ENCODE measurements at regions not wholly inside any gene's neighbourhood (a gene's known extent, or its start where the extent isn't known, plus 50 kb on each side); places are given as distances from the start of the nearest gene placed in this dataset.
"Not testable (repeated sequence)": the region's sequence is repeated elsewhere in the genome, so short reads cannot be mapped to it uniquely, and the experiment has no call there.

DNA sequence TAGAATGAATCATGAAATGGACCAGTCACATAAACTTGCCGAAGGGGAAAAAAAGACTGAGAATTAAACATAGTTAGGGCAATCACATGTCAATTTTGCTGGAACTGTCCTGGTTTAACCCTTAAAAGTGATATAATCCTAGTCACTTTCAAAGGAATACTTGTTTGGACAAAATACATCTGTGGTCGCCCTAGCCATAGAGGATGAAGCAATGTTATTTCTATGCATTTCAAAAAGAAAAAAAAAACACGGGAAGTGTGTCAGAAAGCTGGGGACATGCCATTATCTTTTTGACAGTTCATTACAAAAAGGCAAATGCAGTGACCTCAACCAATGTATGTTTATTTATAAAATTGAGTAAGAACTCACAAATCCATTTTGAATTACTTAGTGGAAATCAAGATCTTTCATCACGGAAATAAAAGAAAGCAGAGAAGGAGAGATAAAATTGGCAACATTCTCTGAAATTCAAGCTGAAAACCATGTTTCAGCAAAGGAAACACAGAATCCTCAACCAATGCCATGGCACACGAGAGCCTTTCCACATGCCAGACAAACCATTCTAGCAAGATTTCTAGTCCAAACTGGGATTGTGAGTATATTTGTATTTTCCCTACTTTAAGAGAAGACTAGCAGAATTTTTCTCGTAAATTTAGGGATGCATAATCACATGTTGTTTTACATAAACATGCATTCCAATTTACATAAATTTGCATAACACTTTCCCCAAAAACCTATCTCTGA is 854.3 kb upstream of the ACVR2A start:
- no peak for DNase-seq

- no peak for DNase-seq
Observed at GRCh38 chr2:146989741-146990140, 855.1 kb upstream of the ACVR2A start.

DNA sequence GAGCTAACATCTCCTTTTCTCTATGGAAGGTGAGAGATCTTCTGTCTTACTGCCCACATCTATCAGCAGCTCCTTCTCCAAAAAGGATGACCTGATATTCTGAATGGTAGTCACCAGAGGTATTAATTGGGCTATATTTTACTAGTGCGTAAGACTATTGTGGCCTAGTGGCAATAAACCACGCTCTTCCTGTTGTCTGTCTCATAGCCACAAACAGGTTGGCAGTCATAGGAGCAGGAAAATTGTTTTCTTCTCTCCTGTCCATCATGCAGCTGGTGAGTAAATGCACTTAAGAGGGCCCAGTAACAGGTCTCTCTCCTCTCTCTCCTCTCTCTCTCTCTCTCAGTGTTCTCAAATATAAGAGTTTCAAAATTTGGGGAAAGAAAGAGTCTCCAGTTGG is 856.8 kb upstream of the ACVR2A start:
- no peak for DNase-seq

GRCh38 chr2:146986161-146986560 is 858.7 kb upstream of the ACVR2A start:
- no peak for DNase-seq

DNA sequence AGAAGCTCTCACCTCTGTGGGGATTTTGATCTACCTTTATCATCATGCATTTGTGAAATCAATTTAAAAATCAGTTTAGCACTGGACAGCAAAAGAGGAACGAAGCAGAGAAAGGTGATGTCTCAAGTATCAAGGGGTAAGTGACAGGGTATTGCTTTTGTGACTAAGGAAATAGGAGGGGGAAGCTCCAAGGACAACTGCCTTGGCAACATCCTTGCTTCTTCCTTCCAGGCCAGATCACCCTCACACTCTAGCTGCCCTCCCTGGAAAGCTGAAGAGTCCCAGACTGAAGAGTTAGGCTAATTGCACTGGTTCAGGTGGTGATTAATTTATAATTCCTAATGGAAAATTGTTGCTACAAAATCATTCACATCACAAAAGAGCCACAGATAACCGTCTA is 859.1 kb upstream of the ACVR2A start:
- no peak for DNase-seq

DNA sequence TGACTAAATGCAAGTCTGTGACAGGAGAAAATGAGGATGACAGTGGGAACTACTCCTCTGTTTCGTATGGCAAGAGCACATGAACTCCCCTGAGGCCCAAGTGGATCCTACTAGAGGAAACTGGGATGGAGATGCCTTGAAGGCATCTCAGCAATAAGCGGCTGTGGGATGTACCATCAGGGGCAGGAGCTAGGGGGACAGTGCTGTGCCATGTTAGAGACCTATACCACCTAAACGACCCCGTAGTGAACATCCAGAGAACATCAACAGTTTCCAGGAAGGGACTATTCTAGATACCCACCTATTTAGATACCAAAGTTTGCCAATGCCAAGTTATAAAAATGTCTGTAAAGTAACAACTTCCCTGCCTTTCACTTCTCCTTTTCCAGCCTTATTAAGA is 860.8 kb upstream of the ACVR2A start:
- no peak for DNase-seq

GRCh38 chr2:146982393-146982846 is 862.4 kb upstream of the ACVR2A start:
- DNase-seq, result no peak

GRCh38 chr2:146981921-146982320 is 862.9 kb upstream of the ACVR2A start:
- no peak for DNase-seq

GRCh38 chr2:146979746-146980145 is 865.1 kb upstream of the ACVR2A start:
- DNase-seq, result no peak

- no peak for DNase-seq
Observed at GRCh38 chr2:146978577-146979555, 866.0 kb upstream of the ACVR2A start.

DNA sequence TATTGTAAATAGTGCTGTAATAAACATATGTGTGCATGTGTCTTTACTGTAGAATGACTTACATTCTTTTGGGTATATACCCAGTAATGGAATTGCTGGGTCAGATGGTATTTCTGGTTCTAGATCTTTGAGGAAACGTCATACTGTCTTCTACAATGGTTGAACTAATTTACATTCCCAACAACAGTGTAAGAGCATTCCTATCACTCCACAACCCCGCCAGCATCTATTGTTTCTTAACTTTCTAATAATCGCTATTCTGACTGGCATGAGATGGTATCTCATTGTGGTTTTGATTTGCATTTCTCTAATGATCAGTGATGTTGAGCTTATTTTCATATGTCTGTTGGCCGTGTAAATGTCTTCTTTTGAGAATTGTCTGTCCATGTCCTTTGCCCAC is 873.8 kb upstream of the ACVR2A start:
- not testable (repeated sequence) for DNase-seq

DNA sequence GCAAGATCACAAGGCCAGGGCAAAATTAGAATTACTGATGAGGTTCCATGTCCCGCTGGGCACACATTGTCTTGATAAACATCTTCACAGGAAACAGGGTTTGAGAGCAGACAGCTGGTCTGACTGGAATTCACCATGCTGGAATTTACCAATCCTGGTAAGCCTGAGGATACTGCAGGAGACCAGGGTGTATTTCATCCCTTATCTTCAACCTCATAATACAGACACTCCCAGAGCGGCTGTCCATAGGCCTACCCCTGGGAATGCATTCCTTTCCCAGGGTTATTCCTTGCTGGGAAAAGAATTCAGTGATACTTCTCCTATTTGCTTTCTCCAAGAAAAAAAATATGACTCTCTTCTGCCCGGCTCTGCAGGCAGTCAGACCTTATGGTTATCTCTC is 875.1 kb upstream of the ACVR2A start:
- not testable (repeated sequence) for DNase-seq

DNA sequence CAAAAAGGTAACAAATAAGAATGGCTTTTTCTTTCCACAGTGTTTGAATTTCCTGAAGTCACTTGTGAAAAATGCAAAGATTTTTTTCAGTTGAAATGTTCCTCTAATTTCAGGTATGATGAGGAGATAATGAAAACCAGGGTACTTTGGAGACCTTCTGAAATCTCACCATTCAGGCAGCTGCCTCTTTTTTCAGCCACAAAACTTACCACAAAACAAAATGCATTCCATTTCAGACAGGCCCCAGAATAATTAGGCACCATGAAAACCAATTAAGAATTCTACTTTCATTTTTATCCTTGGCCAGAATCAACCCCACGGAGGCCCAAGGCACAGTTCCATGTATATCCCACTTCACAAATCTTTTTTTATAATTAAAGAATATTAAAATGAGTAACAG is 880.3 kb upstream of the ACVR2A start:
- no peak for DNase-seq

- no peak for DNase-seq
Observed at GRCh38 chr2:146954544-146954943, 890.3 kb upstream of the ACVR2A start.

DNA sequence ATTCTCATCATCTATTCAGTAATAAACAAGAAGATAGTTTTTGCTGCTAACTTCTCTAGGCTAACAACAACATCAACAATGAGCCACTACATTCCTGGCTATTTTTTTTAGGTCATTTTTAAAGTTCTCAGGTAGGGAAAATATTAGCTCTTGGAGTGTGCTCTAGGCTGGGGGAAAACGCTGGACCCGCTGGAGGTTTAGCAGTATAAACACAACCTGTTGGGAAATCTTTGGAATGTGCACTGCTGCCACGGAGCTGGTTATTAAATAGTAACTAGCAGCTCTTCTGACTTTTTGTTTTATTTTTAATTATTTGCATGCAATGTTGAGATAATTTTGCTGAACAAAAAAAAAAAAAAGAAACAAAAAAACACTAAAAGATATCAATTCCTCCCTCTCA is 892.1 kb upstream of the ACVR2A start:
- DNase-seq, result no peak

- peak; percentile 91 for DNase-seq
Observed at GRCh38 chr2:146950911-146951310, 893.9 kb upstream of the ACVR2A start.

DNA sequence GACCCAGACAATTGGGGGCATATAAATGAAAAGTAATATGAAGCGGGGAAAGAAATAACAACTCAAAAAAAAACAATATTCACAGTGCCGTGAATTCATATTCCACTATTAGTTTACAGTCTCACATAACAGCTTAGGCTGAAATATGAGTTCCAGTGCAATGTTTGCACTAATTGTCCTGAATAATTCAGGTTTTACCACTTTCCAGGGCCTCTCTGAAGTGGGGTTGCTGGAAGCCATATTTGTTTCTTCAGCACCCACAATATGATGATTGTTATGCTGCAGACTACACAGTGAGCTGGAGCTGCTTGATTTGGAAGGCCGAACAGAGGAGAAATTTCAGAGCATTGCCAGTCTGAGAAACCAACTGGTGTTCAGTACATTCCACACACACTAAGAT is 894.5 kb upstream of the ACVR2A start:
- no peak for DNase-seq

- no peak for DNase-seq
Observed at GRCh38 chr2:146949400-146949799, 895.4 kb upstream of the ACVR2A start.

DNA sequence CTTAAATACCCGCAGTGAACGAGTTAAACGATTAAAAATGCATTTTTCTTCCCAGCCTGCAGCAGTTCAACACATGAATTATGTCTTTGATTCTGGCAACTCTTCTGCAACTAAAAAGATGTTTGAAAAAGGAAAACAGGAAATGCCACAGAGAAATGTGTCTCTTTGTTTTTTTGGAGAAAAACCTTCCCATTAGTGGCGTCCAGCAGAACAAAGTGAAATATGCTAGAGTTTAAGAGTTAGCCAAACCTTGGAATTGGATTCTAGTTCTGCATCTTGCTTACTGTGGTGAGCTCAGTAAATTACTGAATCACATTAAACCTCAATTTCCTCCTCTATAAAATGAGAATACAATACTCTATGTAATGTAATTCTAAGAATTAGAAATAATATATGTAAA is 900.2 kb upstream of the ACVR2A start:
- DNase-seq, result no peak

- no peak for DNase-seq
Observed at GRCh38 chr2:146939991-146940685, 904.7 kb upstream of the ACVR2A start.

DNA sequence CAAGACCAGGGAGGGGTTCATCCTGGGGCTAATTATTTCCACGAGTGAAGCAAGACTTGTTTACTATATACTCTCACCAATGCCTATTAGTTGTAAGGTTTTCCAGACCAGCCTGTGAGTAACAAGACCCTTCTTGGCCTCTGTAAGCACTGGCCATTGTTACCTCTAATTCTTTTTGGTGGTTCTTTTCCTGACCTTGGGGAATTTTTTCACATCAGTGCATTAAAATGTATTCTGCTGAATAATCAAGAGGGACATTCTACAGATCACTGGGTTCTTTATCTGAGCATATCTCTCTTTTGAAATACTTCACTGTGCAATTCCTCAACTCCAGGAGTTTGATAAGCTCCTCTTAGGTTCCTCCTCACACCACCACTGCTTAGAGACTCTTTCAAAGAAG is 909.9 kb upstream of the ACVR2A start:
- DNase-seq, result no peak

- DNase-seq, result no peak
Observed at GRCh38 chr2:146931109-146931508, 913.7 kb upstream of the ACVR2A start.

DNA sequence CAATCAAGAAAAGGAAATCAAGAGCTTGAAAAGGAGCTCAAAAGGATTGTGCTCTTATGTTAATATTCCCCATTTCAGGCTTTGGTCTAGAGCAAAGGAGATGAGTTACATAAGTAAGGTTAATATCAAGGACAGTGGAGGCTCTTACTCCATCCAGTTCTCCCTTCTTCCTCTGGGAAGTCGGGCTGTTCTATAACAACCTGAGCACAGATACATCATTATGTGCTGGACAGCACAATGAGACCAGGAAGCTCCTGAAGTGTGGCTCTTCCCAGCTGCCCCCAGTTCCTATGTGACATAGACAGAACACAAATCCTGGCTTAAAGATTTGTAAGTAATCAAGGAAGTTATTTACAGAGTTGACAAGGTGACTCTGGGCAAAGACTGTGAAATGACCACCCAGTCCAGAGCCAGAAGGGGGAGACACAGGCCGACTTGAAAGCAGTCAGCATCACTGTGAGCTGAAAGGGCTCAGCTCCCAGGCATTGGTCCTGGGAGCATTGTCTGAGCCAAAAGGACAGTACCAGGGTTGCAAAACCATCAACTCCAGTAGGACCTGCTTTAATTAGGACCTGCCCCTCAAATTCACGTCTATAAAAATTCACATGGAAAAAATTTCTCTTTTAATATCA is 917.6 kb upstream of the ACVR2A start:
- peak; percentile 4 for DNase-seq

All from NCI-H1105 treated with DMSO at 0.1 percent for 48 hours (cell line).